K562 (cell line): ENCODE measurements at regions not wholly inside any gene's neighbourhood (a gene's known extent, or its start where the extent isn't known, plus 50 kb on each side); places are given as distances from the start of the nearest gene placed in this dataset.

ENCODE experiments used
- EP300 ChIP-seq: IDR thresholded peaks from 2 replicates; pipeline ENCODE4 v1.6.1; 2012; ENCODE audit warnings: low read length, improper control_type of control experiment
- JUND ChIP-seq, 2 experiments: IDR thresholded peaks; 2 replicates in 1 of 2; 3 replicates in 1 of 2; pipeline ENCODE4 v1.6.1; 2011; ENCODE audit warnings: borderline replicate concordance in 2 of 2, low read depth in 2 of 2, low read length in 2 of 2, improper control_type of control experiment in 1 of 2, missing biosample characterization in 1 of 2, missing genetic modification characterization in 1 of 2, missing genetic modification reagents in 1 of 2
- POLR2B ChIP-seq: fragments of 450-650 bp; IDR thresholded peaks from 2 replicates; pipeline ENCODE4 v1.6.1; 2018; ENCODE audit warnings: low read depth; ENCODE audit not compliant: partially characterized antibody
- RAD21 ChIP-seq, 2 experiments: fragments of 250-450 bp in 1 of 2; fragments of 450-650 bp in 1 of 2; sonication (Bioruptor Pico) in 1 of 2; formaldehyde crosslinking in 1 of 2; IDR thresholded peaks in 1 of 2; conservative IDR thresholded peaks in 1 of 2; 2 replicates each; pipeline versions ENCODE4 v1.4.0 to v1.8.0; 2020 to 2022; ENCODE audit warnings: mild to moderate bottlenecking in 2 of 2, moderate library complexity in 1 of 2
- SRSF3 ChIP-seq: fragments of 200-400 bp; formaldehyde crosslinking; IDR thresholded peaks from 2 replicates; pipeline ENCODE4 v1.6.1; 2016; ENCODE audit warnings: mild to moderate bottlenecking, low read length, moderate library complexity; ENCODE audit not compliant: insufficient read depth
- TAF15 ChIP-seq: fragments of 200-400 bp; formaldehyde crosslinking; IDR thresholded peaks from 2 replicates; pipeline ENCODE4 v1.6.1; 2017; ENCODE audit warnings: mild to moderate bottlenecking, low read depth, low read length, moderate library complexity
- TF ChIP-seq, protein P1 (sequence below): sonication (generic); formaldehyde crosslinking; IDR thresholded peaks from 2 replicates; pipeline ENCODE4 v1.9.0; 2022; ENCODE audit warnings: mild to moderate bottlenecking, missing genetic modification reagents
- TF ChIP-seq, protein P2 (sequence below), 3 experiments: IDR thresholded peaks in 2 of 3; conservative IDR thresholded peaks in 1 of 3; 2 replicates each; pipeline ENCODE4 v1.5.1; 2011 to 2012; ENCODE audit warnings: low read length in 3 of 3, mild to moderate bottlenecking in 3 of 3, control low read depth in 2 of 3, improper control_type of control experiment in 1 of 3, inconsistent platforms in 1 of 3, low read depth in 1 of 3, mixed read lengths in 1 of 3, moderate library complexity in 1 of 3; ENCODE audit not compliant: insufficient read depth in 2 of 3
- TF ChIP-seq, protein P3 (sequence below): sonication (generic); formaldehyde crosslinking; IDR thresholded peaks from 2 replicates; pipeline ENCODE4 v1.8.0; 2022; ENCODE audit warnings: mild to moderate bottlenecking, missing genetic modification reagents

GRCh38 chr9:107647611-107648010 is 158.0 kb upstream of the KLF4 start:
- TF ChIP-seq POLR2B (no peak), TAF15 (no peak), JUND (IDR thresholded peaks at IDR 0.05; ENCODE audit: borderline replicate concordance, low read depth, low read length) (no peak), JUND (tag; IDR thresholded peaks at IDR 0.05; ENCODE audit: borderline replicate concordance, low read depth, low read length) (no peak), SRSF3 (no peak), EP300 (no peak), RAD21 (CRISPR knock-in tag; conservative IDR thresholded peaks at IDR 0.05 in 1 of 2, IDR thresholded peaks at IDR 0.05 in 1 of 2) (no peak)
- TF ChIP-seq, protein P1, sequence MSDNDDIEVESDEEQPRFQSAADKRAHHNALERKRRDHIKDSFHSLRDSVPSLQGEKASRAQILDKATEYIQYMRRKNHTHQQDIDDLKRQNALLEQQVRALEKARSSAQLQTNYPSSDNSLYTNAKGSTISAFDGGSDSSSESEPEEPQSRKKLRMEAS (CRISPR knock-in tag) = no peak
- TF ChIP-seq, protein P2, sequence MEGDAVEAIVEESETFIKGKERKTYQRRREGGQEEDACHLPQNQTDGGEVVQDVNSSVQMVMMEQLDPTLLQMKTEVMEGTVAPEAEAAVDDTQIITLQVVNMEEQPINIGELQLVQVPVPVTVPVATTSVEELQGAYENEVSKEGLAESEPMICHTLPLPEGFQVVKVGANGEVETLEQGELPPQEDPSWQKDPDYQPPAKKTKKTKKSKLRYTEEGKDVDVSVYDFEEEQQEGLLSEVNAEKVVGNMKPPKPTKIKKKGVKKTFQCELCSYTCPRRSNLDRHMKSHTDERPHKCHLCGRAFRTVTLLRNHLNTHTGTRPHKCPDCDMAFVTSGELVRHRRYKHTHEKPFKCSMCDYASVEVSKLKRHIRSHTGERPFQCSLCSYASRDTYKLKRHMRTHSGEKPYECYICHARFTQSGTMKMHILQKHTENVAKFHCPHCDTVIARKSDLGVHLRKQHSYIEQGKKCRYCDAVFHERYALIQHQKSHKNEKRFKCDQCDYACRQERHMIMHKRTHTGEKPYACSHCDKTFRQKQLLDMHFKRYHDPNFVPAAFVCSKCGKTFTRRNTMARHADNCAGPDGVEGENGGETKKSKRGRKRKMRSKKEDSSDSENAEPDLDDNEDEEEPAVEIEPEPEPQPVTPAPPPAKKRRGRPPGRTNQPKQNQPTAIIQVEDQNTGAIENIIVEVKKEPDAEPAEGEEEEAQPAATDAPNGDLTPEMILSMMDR (IDR thresholded peaks at IDR 0.05 in 2 of 3, conservative IDR thresholded peaks at IDR 0.05 in 1 of 3; ENCODE audit: insufficient read depth in 2 of 3, low read depth in 1 of 3, low read length in 3 of 3) = no peak
- TF ChIP-seq, protein P3, sequence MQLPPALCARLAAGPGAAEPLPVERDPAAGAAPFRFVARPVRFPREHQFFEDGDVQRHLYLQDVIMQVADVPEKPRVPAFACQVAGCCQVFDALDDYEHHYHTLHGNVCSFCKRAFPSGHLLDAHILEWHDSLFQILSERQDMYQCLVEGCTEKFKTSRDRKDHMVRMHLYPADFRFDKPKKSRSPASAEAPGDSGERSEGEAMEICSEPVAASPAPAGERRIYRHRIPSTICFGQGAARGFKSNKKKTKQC = no peak
